ENCODE measurements at regions not wholly inside any gene's neighbourhood (a gene's known extent, or its start where the extent isn't known, plus 50 kb on each side); places are given as distances from the start of the nearest gene placed in this dataset.

- TF ChIP-seq CTCF (conservative IDR thresholded peaks at IDR 0.05; ENCODE audit: low read depth, low read length): no peak
- no peak for TF ChIP-seq EZH2 (IDR thresholded peaks at IDR 0.05; ENCODE audit: low read length, unreplicated experiment)
These were observed 479.0 kb downstream of the CYLC2 start for GRCh38 chr9:103474156-103474555.
